HL-60 (cell line): ENCODE measurements at regions not wholly inside any gene's neighbourhood (a gene's known extent, or its start where the extent isn't known, plus 50 kb on each side); places are given as distances from the start of the nearest gene placed in this dataset.

Experiments
- CTCF ChIP-seq: IDR thresholded peaks from one replicate; pipeline ENCODE4 v1.5.1; 2011; ENCODE audit warnings: low read length, control low read depth, inconsistent platforms; ENCODE audit not compliant: insufficient read depth
- GABPA ChIP-seq: IDR thresholded peaks from 2 replicates; pipeline ENCODE4 v1.6.1; 2012; ENCODE audit warnings: low read depth
- POLR2AphosphoS5 ChIP-seq: IDR thresholded peaks from 2 replicates; pipeline ENCODE4 v1.6.1; 2012; ENCODE audit warnings: low read depth
- REST ChIP-seq: IDR thresholded peaks from 2 replicates; pipeline ENCODE4 v1.6.1; 2012; ENCODE audit warnings: low read depth; ENCODE audit not compliant: insufficient replicate concordance
- SPI1 ChIP-seq: IDR thresholded peaks from 2 replicates; pipeline ENCODE4 v1.6.1; 2012; ENCODE audit warnings: low read depth, mild to moderate bottlenecking, borderline replicate concordance

GRCh38 chr6:4345543-4345942 is 210.2 kb upstream of the ECI2 start:
- TF ChIP-seq CTCF (no peak), SPI1 (no peak), POLR2AphosphoS5 (no peak), GABPA (no peak), REST (no peak)
